Upper lobe of left lung (tissue), 6 donors: ENCODE measurements at regions not wholly inside any gene's neighbourhood (a gene's known extent, or its start where the extent isn't known, plus 50 kb on each side); places are given as distances from the start of the nearest gene placed in this dataset.

ENCODE experiments used
- ATAC-seq, 2 donors: fragments of 200-7000 bp; cut with Tn5 transposase; one replicate each; pipeline ENCODE4 v1.9.1; 2022; ENCODE audit warnings: mild to moderate bottlenecking in 2 of 2, moderate library complexity in 2 of 2; ENCODE audit not compliant: low FRiP score in 2 of 2
- DNase-seq, 2 donors: peaks; one replicate each; pipeline ENCODE4 v3.0.0-alpha.2; 2019 to 2020
- H3K27ac ChIP-seq, 4 donors: fragments of 200-600 bp; sonication (generic); one replicate each; pipeline ENCODE4 v1.5.1; 2016 to 2019
- H3K27me3 ChIP-seq, 4 donors: fragments of 200-600 bp; sonication (generic); one replicate each; pipeline ENCODE4 v1.5.1; 2017 to 2019
- H3K36me3 ChIP-seq, 4 donors: fragments of 200-600 bp; sonication (generic); one replicate each; pipeline ENCODE4 v1.5.1; 2016 to 2019
- H3K4me1 ChIP-seq, 4 donors: fragments of 200-600 bp; sonication (generic); one replicate each; pipeline ENCODE4 v1.5.1; 2018 to 2019
- H3K4me3 ChIP-seq, 4 donors: fragments of 200-600 bp; sonication (generic); one replicate each; pipeline ENCODE4 v1.5.1; 2017 to 2019; ENCODE audit warnings: mild to moderate bottlenecking in 2 of 4, moderate library complexity in 1 of 4
- H3K9me3 ChIP-seq, 4 donors: fragments of 200-600 bp; sonication (generic); one replicate each; pipeline ENCODE4 v1.5.1; 2018 to 2019
- EP300 ChIP-seq, 4 donors: sonication (generic); formaldehyde crosslinking; IDR thresholded peaks; one replicate each; pipeline ENCODE4 v1.5.1; 2017; ENCODE audit warnings: antibody characterized with exemption in 4 of 4, control low read depth in 2 of 4
- POLR2A ChIP-seq, 4 donors: fragments of 450-650 bp; IDR thresholded peaks; one replicate each; pipeline ENCODE4 v1.5.1; 2016 to 2017; ENCODE audit warnings: antibody characterized with exemption in 4 of 4, mild to moderate bottlenecking in 2 of 4
- POLR2AphosphoS5 ChIP-seq, 2 donors: sonication (generic); formaldehyde crosslinking; IDR thresholded peaks; one replicate each; pipeline ENCODE4 v1.5.1; 2017; ENCODE audit warnings: antibody characterized with exemption in 2 of 2
- WGBS, 2 donors: methylation state at CpG; one replicate each; pipeline ENCODE4 v1.1.5; 2017 to 2018; 5-methylcytosine and 5-hydroxymethylcytosine counted together
- TF ChIP-seq, protein P1 (sequence below), 6 experiments: fragments of 450-650 bp in 4 of 6; fragments of 200-600 bp in 2 of 6; sonication (generic) in 2 of 6; IDR thresholded peaks; one replicate each; pipeline ENCODE4 v1.5.1; 2016 to 2019; ENCODE audit warnings: antibody characterized with exemption in 6 of 6
- donor health status: DM: no; HTN: no; CAD: no; lungs with moderate emphysema.
- donor health status: DM: no; HTN: yes; CAD: no; lungs with severe emphysema.

- Histone ChIP-seq H3K27ac (no peak overlapping the region), H3K4me1 (no peaks in the 10 kb centered on the region), H3K9me3 (no peaks in the 10 kb centered on the region), H3K36me3 (no peaks in the 10 kb centered on the region), H3K4me3 (no peak overlapping the region), H3K27me3 (no peaks in the 10 kb centered on the region)
- no peak for ATAC-seq
- WGBS, 2 donors: 70 to 76% methylated on average over 2 of the region's 2 CpGs
- TF ChIP-seq POLR2A (IDR thresholded peaks at IDR 0.05) (no peak), EP300 (IDR thresholded peaks at IDR 0.05) (no peak), POLR2AphosphoS5 (IDR thresholded peaks at IDR 0.05) (no peak)
- TF ChIP-seq, protein P1, sequence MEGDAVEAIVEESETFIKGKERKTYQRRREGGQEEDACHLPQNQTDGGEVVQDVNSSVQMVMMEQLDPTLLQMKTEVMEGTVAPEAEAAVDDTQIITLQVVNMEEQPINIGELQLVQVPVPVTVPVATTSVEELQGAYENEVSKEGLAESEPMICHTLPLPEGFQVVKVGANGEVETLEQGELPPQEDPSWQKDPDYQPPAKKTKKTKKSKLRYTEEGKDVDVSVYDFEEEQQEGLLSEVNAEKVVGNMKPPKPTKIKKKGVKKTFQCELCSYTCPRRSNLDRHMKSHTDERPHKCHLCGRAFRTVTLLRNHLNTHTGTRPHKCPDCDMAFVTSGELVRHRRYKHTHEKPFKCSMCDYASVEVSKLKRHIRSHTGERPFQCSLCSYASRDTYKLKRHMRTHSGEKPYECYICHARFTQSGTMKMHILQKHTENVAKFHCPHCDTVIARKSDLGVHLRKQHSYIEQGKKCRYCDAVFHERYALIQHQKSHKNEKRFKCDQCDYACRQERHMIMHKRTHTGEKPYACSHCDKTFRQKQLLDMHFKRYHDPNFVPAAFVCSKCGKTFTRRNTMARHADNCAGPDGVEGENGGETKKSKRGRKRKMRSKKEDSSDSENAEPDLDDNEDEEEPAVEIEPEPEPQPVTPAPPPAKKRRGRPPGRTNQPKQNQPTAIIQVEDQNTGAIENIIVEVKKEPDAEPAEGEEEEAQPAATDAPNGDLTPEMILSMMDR (IDR thresholded peaks at IDR 0.05): no peak
- DNase-seq: no peak
Observed at GRCh38 chr14:27862684-27863083, 903.9 kb upstream of the FOXG1 start.

- no peak overlapping the region for H3K4me3 ChIP-seq
- H3K27ac ChIP-seq: no peak overlapping the region
- WGBS, 2 donors: 80 to 84% methylated on average over 8 of the region's 8 CpGs
- H3K27me3 ChIP-seq: no peaks in the 10 kb centered on the region
- H3K4me1 ChIP-seq: no peaks in the 10 kb centered on the region
- ATAC-seq (no peak), DNase-seq (no peak)
- H3K9me3 ChIP-seq: no peaks in the 10 kb centered on the region
- TF ChIP-seq POLR2A (IDR thresholded peaks at IDR 0.05): no peak
- TF ChIP-seq POLR2AphosphoS5 (IDR thresholded peaks at IDR 0.05): no peak
- TF ChIP-seq, protein P1 (IDR thresholded peaks at IDR 0.05): no peak
- TF ChIP-seq EP300 (IDR thresholded peaks at IDR 0.05): no peak
- H3K36me3 ChIP-seq: no peaks in the 10 kb centered on the region
Observed at GRCh38 chr14:27863166-27863565, 903.4 kb upstream of the FOXG1 start.

GRCh38 chr14:27881063-27881462, 885.5 kb upstream of the FOXG1 start:
- ATAC-seq (no peak), DNase-seq (no peak)

DNA sequence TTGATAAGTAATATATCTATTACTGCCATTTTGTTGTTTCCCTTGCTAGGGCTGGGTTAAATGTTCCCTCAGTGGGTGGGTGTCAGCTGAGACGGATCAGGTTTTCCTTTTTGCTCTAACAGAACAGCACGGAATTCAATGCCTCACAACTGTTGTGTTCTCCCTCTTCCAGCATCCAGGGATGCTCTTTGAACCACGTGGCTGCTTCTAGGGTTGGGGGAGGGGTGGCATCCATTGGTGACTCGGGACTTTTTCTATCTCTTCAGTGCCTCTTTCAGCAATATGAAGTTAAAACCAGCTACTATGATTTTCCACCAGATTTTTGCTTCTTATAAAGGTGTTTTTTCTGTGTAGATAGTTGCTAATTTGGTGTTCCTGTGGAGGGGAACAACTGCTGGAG, 884.9 kb upstream of the FOXG1 start:
- H3K36me3 ChIP-seq: no peaks in the 10 kb centered on the region

More at GRCh38 chr14:27881063-27881462, 885.5 kb upstream of the FOXG1 start:
- no peak overlapping the region for H3K4me3 ChIP-seq
- no peak overlapping the region for H3K27ac ChIP-seq
- no peaks in the 10 kb centered on the region for H3K36me3 ChIP-seq
- no peaks in the 10 kb centered on the region for H3K4me1 ChIP-seq
- H3K27me3 ChIP-seq: no peaks in the 10 kb centered on the region
- no peak for TF ChIP-seq POLR2A (IDR thresholded peaks at IDR 0.05)
- H3K9me3 ChIP-seq: no peaks in the 10 kb centered on the region

DNA sequence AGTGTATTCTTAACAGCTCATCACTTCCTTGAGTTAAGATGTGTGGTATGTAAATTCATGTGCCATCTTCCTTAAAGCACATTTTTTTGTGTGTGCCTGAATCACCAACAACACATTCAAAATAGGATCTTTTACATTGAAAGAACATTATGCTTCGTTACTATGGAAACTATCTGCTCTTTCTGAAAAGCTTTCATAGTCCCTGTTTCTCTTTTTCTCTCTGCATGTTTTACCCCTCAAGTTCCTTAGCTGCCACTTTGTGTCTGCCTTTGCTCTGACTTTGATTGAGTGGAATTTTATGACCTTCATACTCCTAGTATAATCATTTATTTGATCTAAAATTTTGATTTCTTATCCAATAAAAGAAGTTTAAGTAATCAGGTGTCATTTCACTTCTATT, 880.3 kb upstream of the FOXG1 start:
- H3K36me3 ChIP-seq: no peaks in the 10 kb centered on the region

More for the DNA sequence above, 884.9 kb upstream of the FOXG1 start:
- no peaks in the 10 kb centered on the region for H3K9me3 ChIP-seq
- no peaks in the 10 kb centered on the region for H3K4me1 ChIP-seq
- H3K27ac ChIP-seq: no peak overlapping the region
- no peak for ATAC-seq
- H3K4me3 ChIP-seq: no peak overlapping the region
- no peak for TF ChIP-seq EP300 (IDR thresholded peaks at IDR 0.05)
- no peak for TF ChIP-seq POLR2A (IDR thresholded peaks at IDR 0.05)
- TF ChIP-seq, protein P1 (IDR thresholded peaks at IDR 0.05): no peak
- TF ChIP-seq POLR2AphosphoS5 (IDR thresholded peaks at IDR 0.05): no peak
- DNase-seq: no peak
- H3K27me3 ChIP-seq: no peaks in the 10 kb centered on the region
- 46 to 53% methylated on average over 4 of the region's 4 CpGs for WGBS, 2 donors

More for the DNA sequence above, 880.3 kb upstream of the FOXG1 start:
- 72 to 80% methylated on average over 1 of the region's 1 CpG for WGBS, 2 donors
- Histone ChIP-seq H3K27me3 (no peaks in the 10 kb centered on the region), H3K9me3 (no peaks in the 10 kb centered on the region), H3K27ac (no peak overlapping the region), H3K4me1 (no peaks in the 10 kb centered on the region), H3K4me3 (no peak overlapping the region)
- no peak for TF ChIP-seq POLR2A (IDR thresholded peaks at IDR 0.05)
- no peak for TF ChIP-seq POLR2AphosphoS5 (IDR thresholded peaks at IDR 0.05)
- TF ChIP-seq, protein P1 (IDR thresholded peaks at IDR 0.05): no peak
- no peak for TF ChIP-seq EP300 (IDR thresholded peaks at IDR 0.05)
- ATAC-seq (no peak), DNase-seq (no peak)
